Activated T-cell treated with anti-CD3 and anti-CD28 coated beads, Interleukin-2, amount 50 U/mL, for 1 hour (primary cell): ENCODE measurements at regions not wholly inside any gene's neighbourhood (a gene's known extent, or its start where the extent isn't known, plus 50 kb on each side); places are given as distances from the start of the nearest gene placed in this dataset.

Source experiments
- DNase-seq: peaks from one replicate; pipeline ENCODE4 v3.0.0-alpha.2; 2020

GRCh38 chr3:8205881-8206280 is 295.7 kb upstream of the LMCD1 start:
- DNase-seq, result no peak

- no peak for DNase-seq
Measured at GRCh38 chr3:8206971-8207617, 294.5 kb upstream of the LMCD1 start.

GRCh38 chr3:8210882-8211341 is 290.7 kb upstream of the LMCD1 start:
- no peak for DNase-seq

GRCh38 chr3:8212794-8213193 is 288.8 kb upstream of the LMCD1 start:
- DNase-seq, result no peak

GRCh38 chr3:8213286-8213685 is 288.3 kb upstream of the LMCD1 start:
- no peak for DNase-seq

GRCh38 chr3:8215821-8216220 is 285.8 kb upstream of the LMCD1 start:
- no peak for DNase-seq

GRCh38 chr3:8218353-8218940 is 283.2 kb upstream of the LMCD1 start:
- DNase-seq, result no peak

- no peak for DNase-seq
Measured at GRCh38 chr3:8220291-8220690, 281.3 kb upstream of the LMCD1 start.

- no peak for DNase-seq
Measured at GRCh38 chr3:8223766-8224165, 277.9 kb upstream of the LMCD1 start.

GRCh38 chr3:8224941-8225340 is 276.7 kb upstream of the LMCD1 start:
- no peak for DNase-seq

GRCh38 chr3:8233938-8234337 is 267.7 kb upstream of the LMCD1 start:
- DNase-seq, result no peak

GRCh38 chr3:8236264-8236663 is 265.4 kb upstream of the LMCD1 start:
- DNase-seq, result no peak

- DNase-seq, result no peak
Measured at GRCh38 chr3:8237893-8238292, 263.7 kb upstream of the LMCD1 start.

- DNase-seq, result no peak
Measured at GRCh38 chr3:8238432-8238831, 263.2 kb upstream of the LMCD1 start.

- DNase-seq, result no peak
Measured at GRCh38 chr3:8239095-8239494, 262.5 kb upstream of the LMCD1 start.

- no peak for DNase-seq
Measured at GRCh38 chr3:8239718-8240695, 261.6 kb upstream of the LMCD1 start.

GRCh38 chr3:8246070-8246469 is 255.6 kb upstream of the LMCD1 start:
- no peak for DNase-seq

- DNase-seq, result no peak
Measured at GRCh38 chr3:8253201-8253600, 248.4 kb upstream of the LMCD1 start.

- DNase-seq, result no peak
Measured at GRCh38 chr3:8254489-8254888, 247.1 kb upstream of the LMCD1 start.

GRCh38 chr3:8255725-8256124 is 245.9 kb upstream of the LMCD1 start:
- no peak for DNase-seq

- DNase-seq, result no peak
Measured at GRCh38 chr3:8256441-8257071, 245.1 kb upstream of the LMCD1 start.

GRCh38 chr3:8261018-8261417 is 240.6 kb upstream of the LMCD1 start:
- DNase-seq, result no peak

GRCh38 chr3:8266730-8267131 is 234.9 kb upstream of the LMCD1 start:
- no peak for DNase-seq
